ENCODE measurements at regions not wholly inside any gene's neighbourhood (a gene's known extent, or its start where the extent isn't known, plus 50 kb on each side); places are given as distances from the start of the nearest gene placed in this dataset.

- H3K9ac ChIP-seq (ENCODE audit: low read depth in 1 of 2, low read length in 2 of 2): no peak overlapping the region
- no peaks in the 10 kb centered on the region for H3K27me3 ChIP-seq (ENCODE audit: control insufficient read depth in 1 of 2, insufficient read depth in 2 of 2, low read length in 2 of 2)
- H3K4me1 ChIP-seq (ENCODE audit: control insufficient read depth in 1 of 2, insufficient read depth in 2 of 2, low read length in 2 of 2): no peaks in the 10 kb centered on the region
- H3K27ac ChIP-seq (ENCODE audit: low read depth, low read length): no peak overlapping the region
- H3K36me3 ChIP-seq (ENCODE audit: control insufficient read depth in 1 of 2, insufficient read depth in 2 of 2, low read length in 2 of 2): no peaks in the 10 kb centered on the region
- no peaks in the 10 kb centered on the region for H3K9me3 ChIP-seq (ENCODE audit: control insufficient read depth in 1 of 2, low read length in 2 of 2)
- no peak overlapping the region for H3K4me3 ChIP-seq (ENCODE audit: low read depth in 1 of 2, low read length in 2 of 2)
These were observed 549.4 kb downstream of the COL12A1 start for GRCh38 chr6:74656453-74656852.

GRCh38 chr6:74654296-74654695 lies 551.6 kb downstream of the COL12A1 start:
- H3K4me3 ChIP-seq (ENCODE audit: low read depth in 1 of 2, low read length in 2 of 2): no peak overlapping the region
- no peak overlapping the region for H3K9ac ChIP-seq (ENCODE audit: low read depth in 1 of 2, low read length in 2 of 2)
- H3K4me1 ChIP-seq (ENCODE audit: control insufficient read depth in 1 of 2, insufficient read depth in 2 of 2, low read length in 2 of 2): no peaks in the 10 kb centered on the region
- H3K27ac ChIP-seq (ENCODE audit: low read depth, low read length): no peak overlapping the region
- H3K36me3 ChIP-seq (ENCODE audit: control insufficient read depth in 1 of 2, insufficient read depth in 2 of 2, low read length in 2 of 2): no peaks in the 10 kb centered on the region
- no peaks in the 10 kb centered on the region for H3K27me3 ChIP-seq (ENCODE audit: control insufficient read depth in 1 of 2, insufficient read depth in 2 of 2, low read length in 2 of 2)
- H3K9me3 ChIP-seq (ENCODE audit: control insufficient read depth in 1 of 2, low read length in 2 of 2): no peaks in the 10 kb centered on the region

- H3K27me3 ChIP-seq (ENCODE audit: control insufficient read depth in 1 of 2, insufficient read depth in 2 of 2, low read length in 2 of 2): no peaks in the 10 kb centered on the region
- no peak overlapping the region for H3K4me3 ChIP-seq (ENCODE audit: low read depth in 1 of 2, low read length in 2 of 2)
- H3K27ac ChIP-seq (ENCODE audit: low read depth, low read length): no peak overlapping the region
- H3K36me3 ChIP-seq (ENCODE audit: control insufficient read depth in 1 of 2, insufficient read depth in 2 of 2, low read length in 2 of 2): no peaks in the 10 kb centered on the region
- no peaks in the 10 kb centered on the region for H3K9me3 ChIP-seq (ENCODE audit: control insufficient read depth in 1 of 2, low read length in 2 of 2)
- no peak overlapping the region for H3K9ac ChIP-seq (ENCODE audit: low read depth in 1 of 2, low read length in 2 of 2)
- H3K4me1 ChIP-seq (ENCODE audit: control insufficient read depth in 1 of 2, insufficient read depth in 2 of 2, low read length in 2 of 2): no peaks in the 10 kb centered on the region
These were observed 553.7 kb downstream of the COL12A1 start for GRCh38 chr6:74651948-74652842.

- H3K4me3 ChIP-seq (ENCODE audit: low read depth in 1 of 2, low read length in 2 of 2): no peak overlapping the region
- H3K9me3 ChIP-seq (ENCODE audit: control insufficient read depth in 1 of 2, low read length in 2 of 2): no peaks in the 10 kb centered on the region
- H3K27ac ChIP-seq (ENCODE audit: low read depth, low read length): no peak overlapping the region
- H3K27me3 ChIP-seq (ENCODE audit: control insufficient read depth in 1 of 2, insufficient read depth in 2 of 2, low read length in 2 of 2): no peaks in the 10 kb centered on the region
- H3K36me3 ChIP-seq (ENCODE audit: control insufficient read depth in 1 of 2, insufficient read depth in 2 of 2, low read length in 2 of 2): no peaks in the 10 kb centered on the region
- no peaks in the 10 kb centered on the region for H3K4me1 ChIP-seq (ENCODE audit: control insufficient read depth in 1 of 2, insufficient read depth in 2 of 2, low read length in 2 of 2)
- H3K9ac ChIP-seq (ENCODE audit: low read depth in 1 of 2, low read length in 2 of 2): no peak overlapping the region
These were observed 555.2 kb downstream of the COL12A1 start for GRCh38 chr6:74650668-74651067.

- Histone ChIP-seq H3K27ac (ENCODE audit: low read depth, low read length) (no peak overlapping the region), H3K4me3 (ENCODE audit: low read depth in 1 of 2, low read length in 2 of 2) (no peak overlapping the region)
These were observed 559.4 kb downstream of the COL12A1 start for GRCh38 chr6:74646461-74646860.

GRCh38 chr6:74645108-74645849 lies 560.6 kb downstream of the COL12A1 start:
- H3K4me3 ChIP-seq (ENCODE audit: low read depth in 1 of 2, low read length in 2 of 2): no peak overlapping the region
- H3K27ac ChIP-seq (ENCODE audit: low read depth, low read length): no peak overlapping the region
- H3K36me3 ChIP-seq (ENCODE audit: control insufficient read depth in 1 of 2, insufficient read depth in 2 of 2, low read length in 2 of 2): no peaks in the 10 kb centered on the region
- H3K9me3 ChIP-seq (ENCODE audit: control insufficient read depth in 1 of 2, low read length in 2 of 2): no peaks in the 10 kb centered on the region
- H3K9ac ChIP-seq (ENCODE audit: low read depth in 1 of 2, low read length in 2 of 2): no peak overlapping the region
- H3K4me1 ChIP-seq (ENCODE audit: control insufficient read depth in 1 of 2, insufficient read depth in 2 of 2, low read length in 2 of 2): no peaks in the 10 kb centered on the region
- no peaks in the 10 kb centered on the region for H3K27me3 ChIP-seq (ENCODE audit: control insufficient read depth in 1 of 2, insufficient read depth in 2 of 2, low read length in 2 of 2)

More at GRCh38 chr6:74646461-74646860, 559.4 kb downstream of the COL12A1 start:
- Histone ChIP-seq H3K9me3 (ENCODE audit: control insufficient read depth in 1 of 2, low read length in 2 of 2) (no peaks in the 10 kb centered on the region), H3K4me1 (ENCODE audit: control insufficient read depth in 1 of 2, insufficient read depth in 2 of 2, low read length in 2 of 2) (no peaks in the 10 kb centered on the region), H3K9ac (ENCODE audit: low read depth in 1 of 2, low read length in 2 of 2) (no peak overlapping the region), H3K27me3 (ENCODE audit: control insufficient read depth in 1 of 2, insufficient read depth in 2 of 2, low read length in 2 of 2) (no peaks in the 10 kb centered on the region), H3K36me3 (ENCODE audit: control insufficient read depth in 1 of 2, insufficient read depth in 2 of 2, low read length in 2 of 2) (no peaks in the 10 kb centered on the region)

- H3K27me3 ChIP-seq (ENCODE audit: control insufficient read depth in 1 of 2, insufficient read depth in 2 of 2, low read length in 2 of 2): no peaks in the 10 kb centered on the region
- no peaks in the 10 kb centered on the region for H3K4me1 ChIP-seq (ENCODE audit: control insufficient read depth in 1 of 2, insufficient read depth in 2 of 2, low read length in 2 of 2)
- no peak overlapping the region for H3K27ac ChIP-seq (ENCODE audit: low read depth, low read length)
- H3K36me3 ChIP-seq (ENCODE audit: control insufficient read depth in 1 of 2, insufficient read depth in 2 of 2, low read length in 2 of 2): no peaks in the 10 kb centered on the region
- no peak overlapping the region for H3K9ac ChIP-seq (ENCODE audit: low read depth in 1 of 2, low read length in 2 of 2)
- no peaks in the 10 kb centered on the region for H3K9me3 ChIP-seq (ENCODE audit: control insufficient read depth in 1 of 2, low read length in 2 of 2)
- no peak overlapping the region for H3K4me3 ChIP-seq (ENCODE audit: low read depth in 1 of 2, low read length in 2 of 2)
These were observed 563.8 kb downstream of the COL12A1 start for GRCh38 chr6:74642101-74642500.

- H3K9me3 ChIP-seq (ENCODE audit: control insufficient read depth in 1 of 2, low read length in 2 of 2): no peaks in the 10 kb centered on the region
- H3K9ac ChIP-seq (ENCODE audit: low read depth in 1 of 2, low read length in 2 of 2): no peak overlapping the region
- no peaks in the 10 kb centered on the region for H3K36me3 ChIP-seq (ENCODE audit: control insufficient read depth in 1 of 2, insufficient read depth in 2 of 2, low read length in 2 of 2)
- H3K27ac ChIP-seq (ENCODE audit: low read depth, low read length): no peak overlapping the region
- no peaks in the 10 kb centered on the region for H3K27me3 ChIP-seq (ENCODE audit: control insufficient read depth in 1 of 2, insufficient read depth in 2 of 2, low read length in 2 of 2)
- H3K4me1 ChIP-seq (ENCODE audit: control insufficient read depth in 1 of 2, insufficient read depth in 2 of 2, low read length in 2 of 2): no peaks in the 10 kb centered on the region
- no peak overlapping the region for H3K4me3 ChIP-seq (ENCODE audit: low read depth in 1 of 2, low read length in 2 of 2)
These were observed 567.4 kb downstream of the COL12A1 start for GRCh38 chr6:74638412-74638811.

GRCh38 chr6:74632196-74632875 lies 573.5 kb downstream of the COL12A1 start:
- Histone ChIP-seq H3K27ac (ENCODE audit: low read depth, low read length) (no peak overlapping the region), H3K4me3 (ENCODE audit: low read depth in 1 of 2, low read length in 2 of 2) (no peak overlapping the region), H3K27me3 (ENCODE audit: control insufficient read depth in 1 of 2, insufficient read depth in 2 of 2, low read length in 2 of 2) (no peaks in the 10 kb centered on the region), H3K9me3 (ENCODE audit: control insufficient read depth in 1 of 2, low read length in 2 of 2) (no peaks in the 10 kb centered on the region), H3K36me3 (ENCODE audit: control insufficient read depth in 1 of 2, insufficient read depth in 2 of 2, low read length in 2 of 2) (no peaks in the 10 kb centered on the region), H3K4me1 (ENCODE audit: control insufficient read depth in 1 of 2, insufficient read depth in 2 of 2, low read length in 2 of 2) (no peaks in the 10 kb centered on the region), H3K9ac (ENCODE audit: low read depth in 1 of 2, low read length in 2 of 2) (no peak overlapping the region)

GRCh38 chr6:74631564-74631963 lies 574.3 kb downstream of the COL12A1 start:
- Histone ChIP-seq H3K4me1 (ENCODE audit: control insufficient read depth in 1 of 2, insufficient read depth in 2 of 2, low read length in 2 of 2) (no peaks in the 10 kb centered on the region), H3K9ac (ENCODE audit: low read depth in 1 of 2, low read length in 2 of 2) (no peak overlapping the region), H3K4me3 (ENCODE audit: low read depth in 1 of 2, low read length in 2 of 2) (no peak overlapping the region), H3K36me3 (ENCODE audit: control insufficient read depth in 1 of 2, insufficient read depth in 2 of 2, low read length in 2 of 2) (no peaks in the 10 kb centered on the region), H3K9me3 (ENCODE audit: control insufficient read depth in 1 of 2, low read length in 2 of 2) (no peaks in the 10 kb centered on the region), H3K27me3 (ENCODE audit: control insufficient read depth in 1 of 2, insufficient read depth in 2 of 2, low read length in 2 of 2) (no peaks in the 10 kb centered on the region), H3K27ac (ENCODE audit: low read depth, low read length) (no peak overlapping the region)
